K562 (cell line): ENCODE measurements at regions not wholly inside any gene's neighbourhood (a gene's known extent, or its start where the extent isn't known, plus 50 kb on each side); places are given as distances from the start of the nearest gene placed in this dataset.

Experiments used
- COPS2 ChIP-seq: fragments of 450-650 bp; conservative IDR thresholded peaks from 2 replicates; pipeline ENCODE4 v1.6.1; 2016; ENCODE audit warnings: mild to moderate bottlenecking, moderate library complexity
- MAFF ChIP-seq: IDR thresholded peaks from 2 replicates; pipeline ENCODE4 v1.6.1; 2012; ENCODE audit warnings: low read length, improper control_type of control experiment
- PKNOX1 ChIP-seq: fragments of 450-650 bp; IDR thresholded peaks from 2 replicates; pipeline ENCODE4 v1.6.1; 2016
- POLR2A ChIP-seq: fragments of 450-650 bp; conservative IDR thresholded peaks from 2 replicates; pipeline ENCODE4 v1.6.1; 2016
- POLR2AphosphoS2 ChIP-seq: IDR thresholded peaks from 2 replicates; pipeline ENCODE4 v1.6.1; 2012; ENCODE audit warnings: low read length, improper control_type of control experiment
- ZC3H4 ChIP-seq: sonication (generic); formaldehyde crosslinking; IDR thresholded peaks from 2 replicates; pipeline ENCODE4 v1.9.0; 2021; ENCODE audit warnings: missing genetic modification reagents, borderline replicate concordance
- ZNF224 ChIP-seq: sonication (generic); formaldehyde crosslinking; IDR thresholded peaks from 2 replicates; pipeline ENCODE4 v1.8.0; 2022; ENCODE audit warnings: mild to moderate bottlenecking, missing genetic modification reagents
- TF ChIP-seq, protein P1 (sequence below): fragments of 250-450 bp; sonication (Bioruptor Pico); IDR thresholded peaks from 2 replicates; pipeline ENCODE4 v1.6.1; 2021; ENCODE audit warnings: mild to moderate bottlenecking
- TF ChIP-seq, protein P2 (sequence below): sonication (generic); formaldehyde crosslinking; IDR thresholded peaks from 2 replicates; pipeline ENCODE4 v1.8.1; 2023; ENCODE audit warnings: mild to moderate bottlenecking, missing genetic modification reagents, moderate library complexity

DNA sequence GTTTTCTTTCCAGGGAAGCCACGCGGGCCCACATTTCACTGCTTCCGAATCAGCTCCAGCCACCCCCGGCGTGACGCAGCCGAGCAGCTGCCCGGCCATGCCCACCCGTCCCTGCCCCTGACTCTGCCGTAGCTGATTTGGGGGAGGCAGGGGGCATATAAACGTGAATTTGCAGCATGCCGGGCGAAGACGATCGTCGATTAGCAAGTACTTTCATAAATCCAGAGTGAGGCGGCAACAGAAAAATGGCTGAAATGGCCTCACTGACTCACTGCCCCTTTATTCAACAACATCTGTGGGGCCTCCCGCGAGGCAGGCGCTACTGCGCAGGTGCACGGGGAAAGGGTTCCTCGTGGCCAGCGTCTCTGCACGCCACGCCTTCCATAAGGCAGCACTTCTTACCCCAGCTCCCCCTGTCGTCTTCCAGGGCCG, 118.0 kb downstream of the DLL1 start:
- no peak for TF ChIP-seq POLR2A
- TF ChIP-seq COPS2, result no peak
- TF ChIP-seq POLR2AphosphoS2, result no peak
- TF ChIP-seq, protein P1, sequence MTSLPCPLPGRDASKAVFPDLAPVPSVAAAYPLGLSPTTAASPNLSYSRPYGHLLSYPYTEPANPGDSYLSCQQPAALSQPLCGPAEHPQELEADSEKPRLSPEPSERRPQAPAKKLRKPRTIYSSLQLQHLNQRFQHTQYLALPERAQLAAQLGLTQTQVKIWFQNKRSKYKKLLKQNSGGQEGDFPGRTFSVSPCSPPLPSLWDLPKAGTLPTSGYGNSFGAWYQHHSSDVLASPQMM (CRISPR knock-in tag), result no peak
- no peak for TF ChIP-seq MAFF
- no peak for TF ChIP-seq PKNOX1
- TF ChIP-seq, protein P2, sequence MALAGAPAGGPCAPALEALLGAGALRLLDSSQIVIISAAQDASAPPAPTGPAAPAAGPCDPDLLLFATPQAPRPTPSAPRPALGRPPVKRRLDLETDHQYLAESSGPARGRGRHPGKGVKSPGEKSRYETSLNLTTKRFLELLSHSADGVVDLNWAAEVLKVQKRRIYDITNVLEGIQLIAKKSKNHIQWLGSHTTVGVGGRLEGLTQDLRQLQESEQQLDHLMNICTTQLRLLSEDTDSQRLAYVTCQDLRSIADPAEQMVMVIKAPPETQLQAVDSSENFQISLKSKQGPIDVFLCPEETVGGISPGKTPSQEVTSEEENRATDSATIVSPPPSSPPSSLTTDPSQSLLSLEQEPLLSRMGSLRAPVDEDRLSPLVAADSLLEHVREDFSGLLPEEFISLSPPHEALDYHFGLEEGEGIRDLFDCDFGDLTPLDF (CRISPR knock-in tag), result no peak
- TF ChIP-seq ZC3H4, result no peak
- no peak for TF ChIP-seq ZNF224
